ENCODE measurements at regions not wholly inside any gene's neighbourhood (a gene's known extent, or its start where the extent isn't known, plus 50 kb on each side); places are given as distances from the start of the nearest gene placed in this dataset.

DNA sequence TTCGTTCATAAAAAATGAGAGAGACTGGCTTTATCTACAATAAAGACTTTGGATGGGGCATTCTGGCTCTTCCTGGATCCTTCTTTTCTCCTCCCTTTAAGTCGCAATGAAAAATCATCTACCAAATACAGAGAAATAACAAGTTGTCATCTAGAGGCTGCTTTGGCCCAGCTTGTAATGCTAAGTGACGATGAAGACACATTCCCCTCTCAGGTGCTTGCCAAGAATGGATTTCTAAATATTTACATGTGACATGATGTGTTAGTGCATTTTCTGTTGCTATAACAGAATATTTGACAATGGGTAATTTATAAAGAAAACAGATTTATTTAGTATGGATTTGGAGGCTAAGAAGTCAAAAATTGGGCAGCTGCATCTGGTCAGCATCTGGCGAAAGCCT is 308.6 kb upstream of the NPVF start:
- H3K4me3 ChIP-seq (replicated peaks; ENCODE audit: insufficient read depth, low read length) = no peak overlapping the region
- peaks cover 4% of the 10 kb centered on the region for H3K27me3 ChIP-seq (ENCODE audit: insufficient read depth, poor library complexity, severe bottlenecking)
- no peak for TF ChIP-seq CTCF (IDR thresholded peaks at IDR 0.05; ENCODE audit: insufficient read depth, low read length)
- H3K27ac ChIP-seq (replicated peaks) = no peak overlapping the region
- DNase-seq (ENCODE audit: low read depth in 1 of 2, low spot score in 1 of 2) = no peak

DNA sequence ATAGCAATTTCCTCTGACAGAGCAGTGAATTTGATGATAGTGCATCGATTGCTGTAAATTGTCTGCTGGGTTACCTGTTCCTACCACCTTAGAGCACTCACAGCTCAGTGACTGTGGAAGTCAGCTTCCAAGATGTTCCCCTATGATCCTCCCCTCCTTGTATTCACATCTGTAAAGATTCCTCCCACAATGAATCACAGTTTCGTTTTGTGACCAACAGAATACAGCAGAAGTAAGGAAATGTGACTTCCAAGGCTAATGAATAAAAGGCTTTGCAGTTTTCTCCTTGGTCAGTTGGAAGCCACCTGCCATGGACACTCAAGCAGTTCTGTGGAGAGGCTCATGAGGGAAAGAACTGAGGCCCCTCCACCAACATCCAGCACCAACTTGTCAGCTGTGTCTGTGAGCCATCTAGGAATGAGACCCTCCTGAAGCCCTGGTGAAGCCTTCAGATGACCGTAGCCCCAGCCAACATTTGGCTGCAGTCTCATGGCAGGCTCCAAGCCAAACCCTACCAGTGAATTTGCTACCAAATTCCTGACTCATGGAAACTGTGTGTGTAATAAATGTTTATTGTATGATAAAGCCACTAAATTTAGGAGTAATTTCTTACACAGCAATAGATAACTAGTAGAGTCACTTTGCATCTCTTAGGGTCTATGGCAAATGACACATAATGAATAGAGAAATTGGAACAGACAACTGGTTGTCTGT is 309.5 kb upstream of the NPVF start:
- Histone ChIP-seq H3K27ac (replicated peaks) (no peak overlapping the region), H3K4me3 (replicated peaks; ENCODE audit: insufficient read depth, low read length) (no peak overlapping the region), H3K27me3 (ENCODE audit: insufficient read depth, poor library complexity, severe bottlenecking) (peaks cover 4% of the 10 kb centered on the region)
- no peak for DNase-seq (ENCODE audit: low read depth in 1 of 2, low spot score in 1 of 2)
- TF ChIP-seq REST (IDR thresholded peaks at IDR 0.05; ENCODE audit: insufficient replicate concordance, low read depth) (no peak), SPI1 (IDR thresholded peaks at IDR 0.05; ENCODE audit: borderline replicate concordance, low read depth) (no peak), POLR2AphosphoS5 (IDR thresholded peaks at IDR 0.05; ENCODE audit: low read depth) (no peak), CTCF (IDR thresholded peaks at IDR 0.05; ENCODE audit: insufficient read depth, low read length) (no peak), GABPA (IDR thresholded peaks at IDR 0.05; ENCODE audit: low read depth) (no peak)

DNA sequence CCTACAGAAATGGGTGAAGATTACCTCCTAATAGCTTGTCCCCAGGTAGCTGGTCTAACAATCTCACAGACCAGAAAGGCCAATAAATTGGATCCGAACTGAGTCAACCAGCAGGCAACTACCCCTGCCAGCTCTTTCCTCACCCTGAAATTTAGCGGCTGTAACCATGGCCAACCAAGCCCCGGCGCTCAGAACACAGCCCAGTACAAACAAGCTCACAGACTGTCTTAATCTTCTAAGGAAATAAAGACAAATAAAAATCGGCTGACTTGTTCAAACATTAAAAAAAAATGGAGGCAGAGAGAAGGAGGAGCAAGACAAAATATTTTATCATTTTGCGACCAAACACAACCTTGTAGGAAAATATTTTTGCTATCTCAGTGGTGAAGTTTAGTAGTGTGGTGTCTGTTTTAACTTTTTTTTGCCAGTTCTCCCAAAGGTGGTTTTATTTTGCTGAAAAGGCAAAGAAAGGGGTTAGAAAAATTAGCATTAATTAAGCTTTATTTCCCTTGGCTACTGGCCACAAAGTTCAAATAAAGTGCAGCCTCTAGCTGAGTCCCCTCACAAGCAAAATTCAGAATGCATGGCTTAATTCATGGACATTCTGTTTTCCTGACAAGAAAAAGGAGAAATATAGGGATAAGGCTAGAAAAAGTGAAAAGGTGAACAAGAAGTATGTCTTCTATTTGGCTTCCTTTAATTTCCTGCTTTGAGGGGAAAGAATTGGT is 313.0 kb upstream of the NPVF start:
- no peak overlapping the region for H3K4me3 ChIP-seq (replicated peaks; ENCODE audit: insufficient read depth, low read length)
- TF ChIP-seq CTCF (IDR thresholded peaks at IDR 0.05; ENCODE audit: insufficient read depth, low read length) (no peak), SPI1 (IDR thresholded peaks at IDR 0.05; ENCODE audit: borderline replicate concordance, low read depth) (no peak), REST (IDR thresholded peaks at IDR 0.05; ENCODE audit: insufficient replicate concordance, low read depth) (no peak), GABPA (IDR thresholded peaks at IDR 0.05; ENCODE audit: low read depth) (no peak), POLR2AphosphoS5 (IDR thresholded peaks at IDR 0.05; ENCODE audit: low read depth) (no peak)
- H3K27ac ChIP-seq (replicated peaks) = no peak overlapping the region
- DNase-seq (ENCODE audit: low read depth in 1 of 2, low spot score in 1 of 2) = no peak
- peaks cover 6% of the 10 kb centered on the region for H3K27me3 ChIP-seq (ENCODE audit: insufficient read depth, poor library complexity, severe bottlenecking)

All from HL-60 (cell line).